Kasumi-1 (cell line): ENCODE measurements at regions not wholly inside any gene's neighbourhood (a gene's known extent, or its start where the extent isn't known, plus 50 kb on each side); places are given as distances from the start of the nearest gene placed in this dataset.
"Not testable (repeated sequence)": the region's sequence is repeated elsewhere in the genome, so short reads cannot be mapped to it uniquely, and the experiment has no call there.

Source experiments
- DNase-seq, 2 experiments: peaks; one replicate each; lab custom pipeline; 2025; lab: John Stamatoyannopoulos, UW

DNA sequence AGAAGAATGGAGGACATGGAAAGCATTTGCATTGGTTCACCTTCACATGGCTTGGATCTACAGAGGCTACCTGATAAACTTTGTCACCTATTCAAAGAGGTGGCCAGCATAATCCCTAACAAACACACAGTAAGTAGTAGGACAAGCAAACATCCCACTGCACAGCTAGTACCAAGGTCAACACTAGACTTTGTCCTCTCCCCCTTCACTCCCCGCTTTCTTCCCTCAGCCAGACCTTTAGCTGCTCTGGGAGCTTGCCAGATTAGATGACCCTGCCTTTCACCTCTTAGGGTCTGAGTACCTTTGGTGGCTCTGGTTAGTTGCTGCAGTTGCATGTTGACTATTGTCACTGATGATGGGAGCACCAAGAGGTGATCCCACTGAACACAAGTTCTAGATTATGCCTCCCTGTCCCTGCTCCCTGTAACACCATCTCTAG, 211.3 kb downstream of the CCDC74A start:
- not testable (repeated sequence) for DNase-seq

DNA sequence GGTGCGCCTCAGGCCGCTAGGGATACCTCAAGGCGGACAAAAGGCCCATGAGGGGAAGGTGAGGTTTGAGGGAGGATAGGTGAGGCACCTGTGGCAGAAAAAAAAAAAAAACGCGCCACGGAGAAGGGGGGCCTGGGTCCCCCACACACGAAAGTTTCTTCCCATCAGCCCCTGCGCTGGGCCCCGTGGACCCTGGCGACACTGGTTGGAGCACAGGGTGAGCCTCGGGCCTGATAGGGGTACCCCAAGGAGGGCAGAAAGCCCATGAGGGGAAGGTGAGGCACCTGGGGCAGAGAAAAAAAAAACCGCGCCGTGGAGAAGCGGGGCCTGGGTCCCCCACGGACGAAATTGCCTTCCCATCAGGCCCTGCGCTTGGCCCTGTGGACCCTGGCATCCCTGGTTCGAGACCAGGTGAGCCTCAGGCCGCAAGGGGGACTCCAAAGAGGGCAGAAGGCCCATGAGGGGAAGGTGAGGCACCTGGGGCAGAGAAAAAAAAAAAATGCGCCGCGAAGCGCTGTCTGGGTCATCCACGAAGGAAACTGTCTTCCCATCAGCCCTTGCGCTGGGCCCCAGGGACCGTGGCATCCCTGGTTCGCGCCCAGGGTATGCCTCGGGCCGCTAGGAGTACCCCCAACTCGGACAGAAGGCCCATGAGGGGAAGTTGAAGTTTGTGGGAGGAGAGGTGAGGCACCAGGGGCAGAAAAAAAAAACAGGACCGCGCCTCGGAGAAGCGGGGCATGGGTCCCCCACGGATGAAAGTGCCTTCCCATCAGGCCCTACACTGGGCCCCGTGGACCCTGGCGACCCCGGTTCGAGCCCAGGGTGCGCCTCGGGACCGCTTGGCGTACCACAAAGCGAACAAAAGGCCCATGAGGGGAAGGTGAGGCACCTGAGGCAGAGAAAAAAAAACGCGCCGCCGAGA, 226.2 kb downstream of the CCDC74A start:
- DNase-seq = no peak

DNA sequence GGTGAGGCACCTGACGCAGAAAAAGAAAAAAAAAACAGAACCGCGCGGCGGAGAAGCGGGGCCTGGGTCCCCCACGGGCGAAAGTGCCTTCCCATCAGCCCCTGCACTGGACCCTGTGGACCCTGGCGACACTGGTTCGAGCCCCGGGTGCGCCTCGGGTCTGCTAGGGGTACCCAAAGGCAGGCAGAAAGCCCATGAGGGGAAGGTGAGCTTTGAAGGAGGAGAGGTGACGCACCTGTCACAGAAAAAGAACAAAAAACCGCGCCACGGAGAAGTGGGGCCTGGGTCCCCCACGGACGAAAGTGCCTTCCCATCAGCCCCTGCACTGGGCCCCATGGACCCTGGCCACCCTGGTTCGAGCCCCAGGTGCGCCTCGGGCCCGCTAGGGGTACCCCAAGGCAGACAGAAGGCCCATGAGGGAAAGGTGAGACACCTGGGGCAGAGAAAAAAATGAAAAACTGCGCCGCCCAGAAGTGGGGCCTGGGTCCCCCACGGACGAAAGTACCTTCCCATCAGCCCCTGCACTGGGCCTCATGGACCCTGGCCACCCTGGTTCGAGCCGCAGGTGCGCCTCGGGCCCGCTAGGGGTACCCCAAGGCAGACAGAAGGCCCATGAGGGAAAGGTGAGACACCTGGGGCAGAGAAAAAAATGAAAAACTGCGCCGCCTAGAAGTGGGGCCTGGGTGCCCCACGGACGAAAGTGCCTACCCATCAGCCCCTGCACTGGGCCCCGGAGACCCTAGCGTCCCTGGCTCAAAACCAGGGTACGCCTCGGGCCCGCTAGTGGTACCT, 227.4 kb downstream of the CCDC74A start:
- DNase-seq = no peak

DNA sequence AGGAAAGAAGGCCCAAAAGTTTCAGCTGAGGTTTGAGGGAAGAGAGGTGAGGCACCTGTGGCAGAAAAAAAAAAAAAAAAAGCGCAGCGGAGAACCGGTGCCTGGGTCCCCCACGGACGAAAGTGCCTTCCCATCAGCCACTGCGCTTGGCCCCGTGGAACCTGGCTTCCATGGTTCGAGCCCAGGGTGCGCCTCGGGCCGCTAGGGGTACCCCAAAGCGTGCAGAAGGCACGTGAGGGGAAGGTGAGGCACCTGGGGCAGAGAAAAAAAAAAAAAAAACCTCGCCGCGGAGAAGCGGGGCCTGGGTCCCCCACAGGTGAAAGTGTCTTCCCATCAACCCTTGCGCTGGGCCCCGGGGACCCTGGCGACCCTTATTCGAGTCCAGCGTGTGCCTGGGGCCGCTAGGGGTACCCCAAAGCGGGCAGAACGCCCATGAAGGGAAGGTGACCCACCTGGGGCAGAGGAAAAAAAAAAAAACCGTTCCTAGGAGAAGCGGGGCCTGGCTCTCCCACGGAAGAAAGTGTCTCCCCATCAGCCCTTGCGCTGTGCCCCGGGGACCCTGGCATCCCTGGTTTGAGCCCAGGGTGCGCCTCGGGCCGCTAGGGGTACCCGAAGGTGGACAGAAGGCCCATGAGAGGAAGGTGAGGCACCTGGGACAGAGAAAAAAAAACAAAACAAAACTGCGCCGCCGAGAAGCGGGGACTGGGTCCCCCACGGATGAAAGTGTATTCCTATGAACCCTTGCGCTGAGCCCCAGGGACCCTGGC, 228.6 kb downstream of the CCDC74A start:
- DNase-seq = no peak

DNA sequence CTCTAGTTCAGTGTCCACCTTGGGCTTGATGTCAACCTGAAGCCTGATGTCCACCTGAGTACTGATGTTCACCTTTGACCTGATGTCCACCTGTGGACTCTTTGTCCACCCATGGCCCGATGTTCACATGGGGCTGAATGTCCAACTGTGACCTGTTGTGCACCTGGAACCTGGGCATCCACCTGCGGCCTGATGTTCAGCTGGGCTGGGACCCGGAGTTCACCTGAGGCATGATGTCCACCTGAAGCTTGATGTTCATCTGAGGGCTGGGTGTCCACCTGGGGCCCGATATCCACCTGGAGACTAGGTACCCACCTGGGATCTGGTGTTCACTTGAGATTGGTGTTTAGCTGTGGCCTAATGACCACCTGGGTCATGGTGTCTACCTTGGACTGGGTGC, 231.3 kb downstream of the CCDC74A start:
- DNase-seq = not testable (repeated sequence)

DNA sequence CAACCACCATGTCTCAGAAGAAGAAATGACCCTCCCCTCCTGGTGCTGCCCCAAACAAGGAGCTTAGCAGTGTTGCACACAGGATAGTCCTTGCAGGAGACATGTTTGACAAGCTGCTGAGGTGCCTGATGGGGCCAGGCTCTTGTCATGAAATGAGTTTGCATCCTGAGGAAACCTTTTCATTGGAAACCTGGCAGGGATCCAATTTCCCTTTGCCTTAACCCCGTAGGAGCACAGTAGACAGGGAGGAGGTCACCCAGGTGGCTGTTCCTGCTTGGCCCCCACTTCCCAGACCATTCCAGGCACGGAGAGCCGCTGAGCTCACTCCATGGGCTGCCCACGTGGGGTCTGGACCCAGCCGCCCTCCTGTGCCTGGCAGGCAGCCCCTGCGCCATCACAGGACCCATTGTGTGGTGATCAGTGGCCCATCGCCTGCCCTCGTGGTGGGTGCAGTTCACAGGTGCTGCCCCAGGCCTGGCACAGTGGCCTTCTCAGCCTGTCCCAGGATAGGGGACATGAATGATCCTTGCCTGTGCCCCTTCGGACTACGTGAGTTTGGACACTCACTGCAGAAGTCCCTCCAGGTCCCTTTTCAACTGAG, 247.4 kb downstream of the CCDC74A start:
- DNase-seq = not testable (repeated sequence)

DNA sequence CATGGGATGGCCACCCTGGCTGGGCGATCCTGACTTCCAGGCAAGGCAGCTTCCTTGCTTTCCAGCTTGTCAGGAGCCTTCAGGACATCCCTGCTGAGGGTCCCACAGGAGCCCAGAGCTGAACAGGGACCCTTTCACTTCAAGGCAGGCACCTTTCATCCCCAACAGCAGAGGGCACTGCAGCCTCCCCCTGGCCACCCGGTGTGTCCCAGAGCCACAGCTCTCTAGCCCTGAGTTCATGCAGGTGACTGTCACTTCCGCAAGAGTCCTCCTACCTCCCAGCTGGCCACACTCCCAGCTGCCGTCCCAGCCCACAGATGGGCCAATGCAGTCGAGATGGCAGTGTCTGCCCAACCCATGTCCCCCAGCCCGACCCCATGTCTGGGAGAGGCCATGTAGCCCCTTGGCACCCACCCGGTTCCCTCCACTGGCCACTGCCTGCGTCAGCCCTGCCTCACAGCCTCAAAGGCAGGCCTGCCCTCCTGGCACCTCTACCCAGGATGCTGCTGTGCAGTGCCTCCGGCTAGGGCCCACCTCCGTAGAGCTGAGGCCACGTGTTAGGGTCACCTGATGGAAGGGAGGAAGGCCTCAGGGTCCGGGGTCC, 248.3 kb downstream of the CCDC74A start:
- DNase-seq = not testable (repeated sequence)

DNA sequence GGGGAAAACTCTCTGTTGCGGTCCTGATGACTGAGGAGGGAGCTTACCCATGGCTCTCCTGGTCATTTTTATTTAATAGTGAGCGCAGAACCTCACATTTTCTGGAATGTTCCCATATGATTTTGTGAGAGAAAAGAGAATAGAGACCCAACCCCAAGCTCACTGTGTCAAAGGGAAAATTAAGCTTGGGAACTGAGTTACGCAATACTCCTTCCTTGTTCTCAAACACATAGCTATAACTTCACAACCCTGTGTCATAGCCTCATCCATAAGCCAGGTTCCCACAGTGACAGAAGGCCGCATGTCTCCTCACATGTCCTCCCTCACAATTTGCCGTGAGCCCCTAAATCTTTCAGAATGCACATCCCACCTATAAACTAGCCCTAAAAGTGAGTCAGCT, 252.8 kb downstream of the CCDC74A start:
- not testable (repeated sequence) for DNase-seq

DNA sequence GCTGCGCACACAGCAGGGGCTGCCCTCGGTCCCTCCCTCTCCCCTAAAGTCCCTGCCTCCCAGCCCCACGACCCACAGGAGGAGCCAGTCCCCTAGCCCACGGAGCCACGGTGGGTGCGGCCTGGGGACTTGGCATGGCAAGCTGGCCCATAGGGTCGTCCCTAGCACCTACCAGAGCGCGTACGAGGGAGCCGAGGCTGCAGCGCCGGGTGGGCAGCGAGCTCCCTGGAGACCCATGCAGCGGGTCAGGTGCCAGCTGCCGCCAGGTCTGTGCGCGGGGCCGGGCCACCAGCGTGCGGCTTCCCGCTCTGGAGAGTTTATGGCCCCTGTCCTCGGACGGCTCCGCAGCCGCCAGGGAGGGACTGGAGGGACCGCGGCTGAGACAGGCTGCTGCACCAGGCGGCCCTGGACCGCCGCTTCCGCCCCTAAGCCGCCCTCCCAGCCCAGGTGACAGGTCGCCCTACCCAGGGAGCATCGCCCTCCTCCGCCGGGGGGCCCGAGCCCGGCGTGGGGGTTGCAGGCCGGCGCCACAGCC, 273.6 kb downstream of the CCDC74A start:
- DNase-seq = no peak

DNA sequence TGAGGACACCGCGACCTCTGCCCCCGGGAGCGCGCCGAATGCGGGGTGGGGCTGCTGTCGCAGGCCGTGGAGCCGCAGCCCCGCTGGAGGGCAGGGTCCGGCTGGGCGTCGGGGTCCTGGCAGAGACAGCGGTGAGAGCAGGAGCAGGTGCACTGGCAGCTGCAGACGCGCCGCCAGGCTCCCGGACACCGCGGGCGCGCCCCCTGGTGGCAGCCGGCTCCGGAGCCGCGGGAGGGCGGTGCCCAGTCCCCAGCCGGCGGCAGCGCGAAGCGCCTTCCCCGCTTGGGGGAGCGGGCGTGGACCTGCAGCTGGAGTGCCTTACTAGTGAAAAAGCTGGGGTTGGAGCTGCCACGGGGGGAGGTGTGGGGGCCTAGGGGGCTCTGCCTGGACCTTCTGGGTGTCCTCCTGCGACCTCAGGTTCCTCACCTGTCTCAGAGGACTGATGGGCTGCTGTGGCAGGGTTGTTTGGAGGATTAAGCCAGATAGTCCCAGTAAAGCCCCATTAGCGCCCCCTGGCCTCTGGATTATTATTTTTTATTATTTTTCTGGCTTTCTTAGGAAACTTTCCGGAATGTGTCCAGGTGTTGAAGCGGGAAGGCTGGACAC, 274.2 kb downstream of the CCDC74A start:
- peak; percentile 3 to 5 for DNase-seq

DNA sequence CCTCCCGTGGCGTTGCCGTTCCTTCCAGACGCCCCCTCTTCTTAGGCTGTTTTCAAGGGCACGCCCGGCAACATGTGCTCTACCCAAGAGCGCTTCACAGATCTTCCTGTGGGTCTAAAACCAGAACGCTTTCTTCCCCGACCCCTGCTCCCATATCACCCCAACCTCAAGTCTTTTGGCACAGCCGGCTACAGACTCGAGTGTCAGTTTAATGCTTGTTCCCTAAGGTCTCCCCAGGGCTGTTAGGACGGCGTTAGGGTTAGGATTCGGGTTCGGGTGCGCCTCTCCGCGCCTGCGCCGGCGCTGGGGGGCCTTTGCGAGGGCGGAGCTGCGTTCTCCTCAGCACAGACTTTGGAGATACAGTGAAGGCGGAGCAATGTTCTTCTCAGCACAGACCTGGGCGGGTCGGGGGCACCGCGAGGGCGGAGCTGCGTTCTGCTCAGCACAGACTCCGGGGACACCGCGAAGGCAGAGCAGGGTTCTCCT, 274.7 kb downstream of the CCDC74A start:
- DNase-seq = peak; percentile 55 to 60

DNA sequence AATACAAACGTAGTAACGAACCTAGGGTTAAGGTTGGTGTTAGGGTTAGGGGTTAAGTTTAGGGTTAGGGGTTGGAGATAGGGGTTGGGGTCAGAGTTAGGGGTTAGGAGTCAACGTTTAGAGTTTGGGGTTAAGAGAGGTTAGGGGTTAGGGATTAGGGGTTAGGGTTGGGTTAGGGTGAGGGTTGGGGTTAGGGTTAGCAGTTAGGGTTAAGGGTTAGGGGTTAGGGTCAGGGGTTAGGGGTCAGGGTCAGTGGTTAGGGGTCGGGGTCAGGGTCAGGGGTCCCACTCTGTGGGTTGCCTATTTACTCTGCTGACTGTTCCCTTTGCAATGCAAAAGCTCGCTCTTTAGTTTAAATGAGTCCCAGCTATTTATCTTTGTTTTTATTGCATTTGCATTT, 275.5 kb downstream of the CCDC74A start:
- not testable (repeated sequence) for DNase-seq

DNA sequence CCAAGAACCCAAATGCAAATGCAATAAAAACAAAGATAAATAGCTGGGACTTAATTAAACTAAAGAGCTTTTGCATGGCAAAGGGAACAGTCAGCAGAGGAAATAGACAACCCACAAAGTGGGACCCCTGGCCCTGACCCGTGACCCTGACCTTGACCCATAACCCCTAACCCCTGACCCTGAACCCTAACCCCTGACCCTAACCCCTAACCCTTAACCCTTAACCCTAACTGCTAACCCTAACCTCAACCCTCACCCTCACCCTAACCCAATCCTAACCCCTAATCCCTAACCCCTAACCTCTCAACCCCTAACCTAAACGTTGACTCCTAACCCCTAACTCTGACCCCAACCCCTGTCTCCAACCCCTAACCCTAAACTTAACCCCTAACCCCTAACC, 284.9 kb downstream of the CCDC74A start:
- DNase-seq = not testable (repeated sequence)

DNA sequence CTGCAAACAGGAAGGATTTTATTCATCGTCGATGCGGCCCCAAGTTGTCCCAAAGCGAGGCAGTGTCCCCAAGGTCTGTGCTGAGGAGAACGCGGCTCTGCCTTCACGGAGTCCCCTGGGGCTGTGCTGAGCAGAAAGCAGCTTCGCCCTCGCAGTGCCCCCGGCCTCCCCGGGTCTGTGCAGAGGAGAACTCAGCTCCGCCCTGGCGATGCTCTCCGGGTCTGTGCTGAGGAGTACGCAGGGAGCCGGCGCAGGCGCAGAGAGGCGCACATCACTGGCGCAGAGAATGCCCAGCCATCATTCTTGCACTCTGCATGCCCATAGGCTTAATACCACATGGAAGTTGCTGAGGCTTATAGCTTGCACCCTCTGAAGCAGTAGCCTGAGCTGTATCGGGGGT, 285.7 kb downstream of the CCDC74A start:
- DNase-seq = not testable (repeated sequence)

DNA sequence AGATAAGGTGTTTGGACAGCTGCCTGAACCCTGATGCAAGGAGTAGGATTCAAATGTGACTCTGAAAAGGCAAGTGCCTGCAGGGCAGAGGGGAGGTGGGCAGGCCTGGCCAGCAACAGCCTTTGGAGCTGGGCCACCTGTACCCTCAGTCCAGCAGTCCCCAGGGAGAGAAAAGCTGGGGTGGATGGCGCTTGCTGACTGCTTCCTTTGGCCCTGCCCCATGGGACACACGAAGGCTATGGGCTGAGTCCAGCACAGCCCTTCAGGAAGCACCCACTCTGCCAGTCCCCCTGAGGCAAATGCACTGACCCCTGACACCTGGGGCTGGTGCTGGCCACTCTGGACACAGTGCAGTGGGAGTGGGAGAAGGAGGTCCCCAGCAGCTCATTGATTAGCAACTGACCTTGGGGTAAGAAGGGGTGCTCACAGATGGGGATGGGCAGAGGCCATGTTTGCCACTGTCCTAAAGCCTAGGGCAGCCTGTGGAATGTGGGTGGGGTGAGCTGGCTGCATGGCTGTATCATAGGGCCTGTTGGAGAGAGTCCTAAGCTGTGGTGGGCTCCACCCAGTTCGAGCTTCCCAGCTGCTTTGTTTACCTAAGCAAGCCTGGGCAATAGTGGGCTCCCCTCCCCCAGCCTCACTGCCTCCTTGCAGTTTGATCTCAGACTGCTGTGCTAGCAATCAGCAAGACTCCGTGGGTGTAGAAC, 290.7 kb downstream of the CCDC74A start:
- DNase-seq = not testable (repeated sequence)

DNA sequence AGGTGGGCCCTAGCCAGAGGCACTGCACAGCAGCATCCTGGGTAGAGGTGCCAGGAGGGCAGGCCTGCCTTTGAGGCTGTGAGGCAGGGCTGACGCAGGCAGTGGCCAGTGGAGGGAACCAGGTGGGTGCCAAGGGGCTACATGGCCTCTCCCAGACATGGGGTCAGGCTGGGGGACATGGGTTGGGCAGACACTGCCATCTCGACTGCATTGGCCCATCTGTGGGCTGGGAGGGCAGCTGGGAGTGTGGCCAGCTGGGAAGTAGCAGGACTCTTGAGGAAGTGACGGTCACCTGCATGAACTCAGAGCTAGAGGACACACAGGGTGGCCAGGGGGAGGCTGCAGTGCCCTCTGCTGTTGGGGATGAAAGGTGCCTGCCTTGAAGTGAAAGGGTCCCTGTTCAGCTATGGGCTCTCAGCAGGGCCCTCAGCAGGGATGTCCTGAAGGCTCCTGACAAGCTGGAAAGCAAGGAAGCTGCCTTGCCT, 294.6 kb downstream of the CCDC74A start:
- DNase-seq = not testable (repeated sequence)

DNA sequence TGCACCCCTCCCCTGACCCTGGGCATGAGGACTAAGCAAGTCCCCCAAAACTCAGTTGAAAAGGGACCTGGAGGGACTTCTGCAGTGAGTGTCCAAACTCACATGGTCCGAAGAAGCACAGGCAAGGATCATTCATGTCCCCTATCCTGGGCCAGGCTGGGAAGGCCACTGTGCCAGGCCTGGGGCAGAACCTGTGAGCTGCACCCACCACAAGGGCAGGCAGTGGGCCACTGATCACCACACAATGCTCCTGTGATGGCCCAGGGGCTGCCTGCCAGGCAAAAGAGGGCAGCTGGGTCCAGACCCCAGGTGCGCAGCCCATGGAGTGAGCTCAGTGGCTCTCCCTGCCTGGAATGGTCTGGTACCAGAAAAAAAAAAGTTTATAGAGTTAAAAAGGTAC, 295.4 kb downstream of the CCDC74A start:
- DNase-seq = not testable (repeated sequence)

DNA sequence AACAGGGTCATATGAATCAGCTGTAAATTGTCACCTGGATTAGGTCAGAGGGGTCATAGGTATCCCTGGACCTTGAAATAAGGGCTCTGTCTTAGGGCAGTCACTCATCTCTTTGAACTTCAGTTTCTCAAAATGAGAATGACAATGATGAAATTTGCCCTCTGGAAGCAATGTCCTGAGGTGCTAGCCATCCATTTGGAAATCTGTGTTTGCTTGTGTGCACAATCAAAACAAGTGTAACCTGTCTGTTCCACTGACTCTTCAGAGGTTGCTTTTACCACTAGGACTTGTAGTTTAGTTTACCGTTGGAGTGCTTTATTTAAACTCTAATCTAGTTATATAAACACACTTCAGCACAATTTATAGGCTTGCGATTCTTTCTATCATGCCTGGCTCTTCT, 297.3 kb downstream of the CCDC74A start:
- DNase-seq = not testable (repeated sequence)

DNA sequence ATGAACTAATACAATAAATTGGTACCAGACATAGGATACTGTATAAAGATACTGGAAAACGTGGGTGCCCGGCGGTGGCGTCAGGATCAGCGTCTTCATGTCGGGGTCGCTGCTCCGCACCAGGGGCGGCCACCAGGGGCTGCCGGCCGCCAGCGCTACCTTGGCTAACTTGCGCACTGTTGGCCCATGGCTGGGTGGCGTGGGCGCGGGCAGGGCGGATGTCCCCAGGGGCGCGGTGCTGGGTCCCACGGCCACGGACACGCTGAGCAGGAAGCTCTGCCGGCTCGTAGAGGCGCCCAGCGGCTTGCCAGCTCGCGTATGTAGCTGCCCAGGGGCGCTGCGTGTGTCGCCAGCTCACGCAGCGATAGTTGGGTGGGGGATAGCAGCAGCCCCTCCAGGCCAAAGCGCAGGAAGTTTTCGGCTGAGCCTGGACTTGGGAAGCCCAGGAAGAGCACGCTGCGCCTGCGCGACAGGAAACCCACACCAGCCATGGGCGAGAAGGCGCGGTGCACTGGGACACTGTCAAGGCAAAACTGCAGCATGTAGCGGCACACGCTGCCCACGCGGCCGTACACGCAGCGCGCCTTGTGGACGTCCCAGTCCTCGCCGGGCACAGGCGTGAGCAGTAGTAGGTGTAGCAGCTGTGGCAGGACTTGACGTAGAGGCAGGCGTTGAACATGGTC, 299.9 kb downstream of the CCDC74A start:
- no peak for DNase-seq
